ENCODE measurements at regions not wholly inside any gene's neighbourhood (a gene's known extent, or its start where the extent isn't known, plus 50 kb on each side); places are given as distances from the start of the nearest gene placed in this dataset.

DNA sequence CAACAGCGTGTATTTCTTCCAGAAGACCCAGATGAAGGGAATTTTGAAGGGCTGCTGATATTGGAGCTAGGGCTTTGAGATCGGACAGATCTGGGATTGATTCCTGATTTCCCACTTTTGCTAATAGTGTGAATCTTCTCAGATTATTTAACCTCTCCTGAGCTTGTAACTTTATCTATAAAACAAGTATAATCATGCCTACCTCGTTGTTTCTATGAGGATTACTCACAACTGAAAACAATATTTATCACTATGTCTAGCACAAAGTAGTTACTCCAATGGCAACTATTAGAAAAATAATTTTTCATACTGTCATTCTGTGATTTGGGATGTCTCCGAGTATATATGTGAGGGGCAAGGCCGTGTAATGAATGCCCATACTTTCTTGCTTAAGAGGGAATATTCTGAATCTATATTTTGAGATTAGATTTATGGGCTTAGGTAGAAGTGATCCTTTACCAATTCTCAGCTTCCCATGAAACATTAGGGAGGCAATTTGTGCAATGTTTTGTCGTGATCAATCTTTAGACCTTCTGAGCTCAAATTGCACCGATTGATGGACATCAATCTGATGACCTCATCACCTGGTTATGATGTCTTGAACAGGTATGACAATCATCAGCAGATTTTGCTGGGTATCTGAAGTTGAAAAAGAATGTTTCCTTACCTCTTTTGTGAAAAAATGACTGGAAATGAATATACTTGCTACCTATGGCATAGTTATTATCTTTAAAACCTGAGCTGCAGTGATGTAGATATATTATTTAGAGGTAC lies 339.9 kb downstream of the KCNS3 start:
- 70 to 82% (median 75%) methylated on average over 7 of the region's 7 CpGs for WGBS, 4 donors
- Histone ChIP-seq H3K4me3 (no peak overlapping the region), H3K27me3 (no peaks in the 10 kb centered on the region), H3K9me3 (replicated peaks in 1 of 3) (no peaks in the 10 kb centered on the region), H3K36me3 (replicated peaks in 1 of 2) (no peaks in the 10 kb centered on the region), H3K27ac (no peak overlapping the region), H3K4me1 (replicated peaks in 1 of 2) (no peaks in the 10 kb centered on the region)
- no peak for DNase-seq
- intact Hi-C loops (cut with DNase I) = no loop called here
- TF ChIP-seq, protein P1, sequence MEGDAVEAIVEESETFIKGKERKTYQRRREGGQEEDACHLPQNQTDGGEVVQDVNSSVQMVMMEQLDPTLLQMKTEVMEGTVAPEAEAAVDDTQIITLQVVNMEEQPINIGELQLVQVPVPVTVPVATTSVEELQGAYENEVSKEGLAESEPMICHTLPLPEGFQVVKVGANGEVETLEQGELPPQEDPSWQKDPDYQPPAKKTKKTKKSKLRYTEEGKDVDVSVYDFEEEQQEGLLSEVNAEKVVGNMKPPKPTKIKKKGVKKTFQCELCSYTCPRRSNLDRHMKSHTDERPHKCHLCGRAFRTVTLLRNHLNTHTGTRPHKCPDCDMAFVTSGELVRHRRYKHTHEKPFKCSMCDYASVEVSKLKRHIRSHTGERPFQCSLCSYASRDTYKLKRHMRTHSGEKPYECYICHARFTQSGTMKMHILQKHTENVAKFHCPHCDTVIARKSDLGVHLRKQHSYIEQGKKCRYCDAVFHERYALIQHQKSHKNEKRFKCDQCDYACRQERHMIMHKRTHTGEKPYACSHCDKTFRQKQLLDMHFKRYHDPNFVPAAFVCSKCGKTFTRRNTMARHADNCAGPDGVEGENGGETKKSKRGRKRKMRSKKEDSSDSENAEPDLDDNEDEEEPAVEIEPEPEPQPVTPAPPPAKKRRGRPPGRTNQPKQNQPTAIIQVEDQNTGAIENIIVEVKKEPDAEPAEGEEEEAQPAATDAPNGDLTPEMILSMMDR (IDR thresholded peaks at IDR 0.05) = no peak
- TF ChIP-seq POLR2A (IDR thresholded peaks at IDR 0.05) = no peak

DNA sequence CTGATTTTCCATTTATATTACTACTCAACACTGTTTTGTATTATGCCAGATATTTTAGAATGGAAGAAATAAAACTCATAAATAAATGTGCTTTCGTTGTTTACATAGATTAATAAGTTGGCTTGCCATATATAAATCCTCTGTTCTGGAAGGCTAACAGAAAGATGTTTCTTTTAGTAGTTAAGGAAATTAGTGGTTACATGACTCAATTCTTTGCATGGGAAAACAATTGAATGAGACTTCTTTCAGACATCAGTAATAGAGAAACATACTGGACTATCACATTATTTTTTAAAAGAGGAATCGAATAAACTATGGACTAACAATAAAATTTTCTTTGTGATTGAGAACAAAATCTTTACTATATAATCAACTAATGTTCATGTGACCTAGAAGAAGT lies 336.5 kb downstream of the KCNS3 start:
- 83 to 89% (median 87%) methylated on average over 2 of the region's 2 CpGs for WGBS, 4 donors
- no peaks in the 10 kb centered on the region for H3K36me3 ChIP-seq (replicated peaks in 1 of 2)
- H3K4me1 ChIP-seq (replicated peaks in 1 of 2) = no peaks in the 10 kb centered on the region
- intact Hi-C loops (cut with DNase I) = no loop called here
- no peak overlapping the region for H3K4me3 ChIP-seq
- H3K27ac ChIP-seq = no peak overlapping the region
- TF ChIP-seq, protein P1 (IDR thresholded peaks at IDR 0.05) = no peak
- no peak for DNase-seq
- H3K9me3 ChIP-seq (replicated peaks in 1 of 3) = no peaks in the 10 kb centered on the region
- no peaks in the 10 kb centered on the region for H3K27me3 ChIP-seq

DNA sequence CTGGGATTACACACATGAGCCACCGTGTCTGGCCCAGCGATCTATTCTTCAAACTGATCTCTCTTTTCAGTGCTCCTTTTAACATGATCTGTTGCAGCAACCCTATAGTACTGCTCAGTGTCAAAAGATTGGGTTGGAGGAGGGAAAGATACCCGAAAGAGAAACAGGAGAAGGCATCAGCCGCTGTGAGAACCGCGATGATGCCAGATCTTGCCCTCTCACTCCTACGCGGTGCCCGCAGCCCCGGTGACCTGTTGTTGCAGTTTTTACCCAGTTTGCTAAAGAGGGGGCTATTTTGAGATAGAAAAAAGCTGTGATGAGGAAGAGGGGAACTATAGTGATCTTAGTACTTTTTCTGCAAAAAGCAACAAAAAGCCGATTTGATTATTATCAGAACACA lies 335.5 kb downstream of the KCNS3 start:
- no peaks in the 10 kb centered on the region for H3K36me3 ChIP-seq (replicated peaks in 1 of 2)
- intact Hi-C loops (cut with DNase I) = no loop called here

DNA sequence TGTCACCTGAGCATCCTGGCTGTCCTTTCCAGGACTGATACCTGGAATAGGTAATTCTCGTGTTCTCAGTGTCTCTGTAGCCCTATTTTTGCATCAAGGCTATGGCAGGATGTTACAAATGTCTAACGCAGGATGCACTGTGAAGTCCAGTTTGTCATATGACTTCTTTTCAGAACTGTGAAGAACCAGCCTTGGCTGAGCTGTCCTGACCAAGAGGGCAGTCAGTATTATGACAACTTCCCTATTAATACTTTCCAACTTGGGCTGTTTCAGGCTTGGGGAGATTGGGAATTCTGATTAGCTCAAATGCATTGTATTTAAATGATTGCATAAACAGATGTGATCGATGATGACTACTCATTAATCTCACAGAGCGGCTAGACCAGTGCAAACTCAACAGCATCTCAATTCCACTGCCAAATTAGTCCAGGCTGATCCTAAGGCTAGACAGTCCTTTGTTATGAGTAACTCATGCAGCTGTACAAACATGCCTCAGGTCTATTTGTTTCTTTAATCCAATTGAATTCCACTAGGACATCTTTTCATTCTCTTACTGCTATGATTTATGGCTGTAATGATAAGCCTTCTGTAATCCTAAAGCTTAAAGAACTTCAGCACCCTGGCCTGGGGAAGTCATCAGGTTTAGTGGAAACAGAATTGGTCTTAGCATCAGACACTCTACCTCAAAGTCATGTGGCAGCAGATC lies 331.6 kb downstream of the KCNS3 start:
- Histone ChIP-seq H3K4me3 (no peak overlapping the region), H3K27ac (no peak overlapping the region), H3K36me3 (replicated peaks in 1 of 2) (no peaks in the 10 kb centered on the region), H3K4me1 (replicated peaks in 1 of 2) (no peaks in the 10 kb centered on the region), H3K9me3 (replicated peaks in 1 of 3) (no peaks in the 10 kb centered on the region), H3K27me3 (no peaks in the 10 kb centered on the region)
- TF ChIP-seq, protein P1 (IDR thresholded peaks at IDR 0.05) = no peak
- TF ChIP-seq POLR2A (IDR thresholded peaks at IDR 0.05) = no peak
- WGBS, 4 donors = 58 to 80% (median 74%) methylated on average over 4 of the region's 4 CpGs
- no peak for DNase-seq
- intact Hi-C loops (cut with DNase I) = no loop called here

More for the DNA sequence above, 335.5 kb downstream of the KCNS3 start:
- no peaks in the 10 kb centered on the region for H3K4me1 ChIP-seq (replicated peaks in 1 of 2)
- H3K9me3 ChIP-seq (replicated peaks in 1 of 3) = no peaks in the 10 kb centered on the region
- TF ChIP-seq POLR2A (IDR thresholded peaks at IDR 0.05) = no peak
- TF ChIP-seq, protein P1 (IDR thresholded peaks at IDR 0.05) = no peak
- no peak overlapping the region for H3K27ac ChIP-seq
- DNase-seq = no peak
- no peaks in the 10 kb centered on the region for H3K27me3 ChIP-seq
- no peak overlapping the region for H3K4me3 ChIP-seq
- 81 to 88% (median 87%) methylated on average over 11 of the region's 11 CpGs for WGBS, 4 donors
